ENCODE measurements at regions not wholly inside any gene's neighbourhood (a gene's known extent, or its start where the extent isn't known, plus 50 kb on each side); places are given as distances from the start of the nearest gene placed in this dataset.

GRCh38 chr12:114992443-114992842 lies 308.5 kb upstream of the TBX3 start:
- ATAC-seq: no peak
- TF ChIP-seq OSR1 (CRISPR knock-in tag; IDR thresholded peaks at IDR 0.05): no peak
- no peak for TF ChIP-seq GLIS3 (CRISPR knock-in tag; IDR thresholded peaks at IDR 0.05)
- TF ChIP-seq ZNF8 (CRISPR knock-in tag; IDR thresholded peaks at IDR 0.05): no peak

DNA sequence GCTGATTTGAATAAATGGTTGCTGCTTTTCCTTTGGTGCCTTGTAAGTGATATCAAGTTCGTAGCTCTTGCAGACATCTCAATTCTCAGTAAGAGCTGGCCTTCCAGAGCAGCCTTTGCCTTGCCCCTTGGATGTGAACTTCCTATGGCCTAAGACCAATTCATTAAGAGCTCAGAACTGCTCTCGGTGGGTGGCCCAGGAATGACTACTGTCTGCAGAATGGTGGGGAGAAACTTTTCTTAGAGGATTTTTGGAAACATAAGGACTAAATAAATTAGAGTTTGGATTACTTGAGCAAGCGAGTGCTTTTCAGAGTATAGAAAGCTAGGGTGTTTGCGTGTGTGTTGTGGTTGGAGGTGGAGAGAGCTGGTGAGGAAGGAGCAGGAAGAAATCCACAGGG lies 306.4 kb upstream of the TBX3 start:
- no peak for ATAC-seq

DNA sequence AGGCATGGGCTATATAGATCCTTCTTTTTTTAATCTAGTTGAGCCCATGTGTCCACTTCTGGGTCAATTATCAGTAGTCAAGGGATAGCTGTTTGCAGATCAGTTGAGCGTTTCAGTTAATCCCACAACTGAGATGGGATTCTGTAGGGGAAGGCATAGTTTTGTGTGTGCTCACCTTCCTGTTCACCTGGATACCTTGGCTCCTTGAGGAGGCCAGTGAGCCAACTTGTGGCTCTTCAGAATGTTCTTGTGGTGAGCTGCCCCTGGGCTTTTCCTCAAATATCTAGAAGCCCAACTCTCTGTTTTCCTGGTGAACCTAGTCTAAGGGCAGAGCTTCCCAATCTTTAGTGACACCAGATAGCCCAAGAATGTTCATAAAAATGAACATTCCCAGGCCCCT lies 302.9 kb upstream of the TBX3 start:
- TF ChIP-seq ZNF565 (CRISPR knock-in tag; conservative IDR thresholded peaks at IDR 0.05; ENCODE audit: low read depth) (no peak), BACH2 (CRISPR knock-in tag; IDR thresholded peaks at IDR 0.05; ENCODE audit: borderline replicate concordance) (no peak), TOX (CRISPR knock-in tag; IDR thresholded peaks at IDR 0.05; ENCODE audit: borderline replicate concordance) (no peak)
- TF ChIP-seq, protein P1, sequence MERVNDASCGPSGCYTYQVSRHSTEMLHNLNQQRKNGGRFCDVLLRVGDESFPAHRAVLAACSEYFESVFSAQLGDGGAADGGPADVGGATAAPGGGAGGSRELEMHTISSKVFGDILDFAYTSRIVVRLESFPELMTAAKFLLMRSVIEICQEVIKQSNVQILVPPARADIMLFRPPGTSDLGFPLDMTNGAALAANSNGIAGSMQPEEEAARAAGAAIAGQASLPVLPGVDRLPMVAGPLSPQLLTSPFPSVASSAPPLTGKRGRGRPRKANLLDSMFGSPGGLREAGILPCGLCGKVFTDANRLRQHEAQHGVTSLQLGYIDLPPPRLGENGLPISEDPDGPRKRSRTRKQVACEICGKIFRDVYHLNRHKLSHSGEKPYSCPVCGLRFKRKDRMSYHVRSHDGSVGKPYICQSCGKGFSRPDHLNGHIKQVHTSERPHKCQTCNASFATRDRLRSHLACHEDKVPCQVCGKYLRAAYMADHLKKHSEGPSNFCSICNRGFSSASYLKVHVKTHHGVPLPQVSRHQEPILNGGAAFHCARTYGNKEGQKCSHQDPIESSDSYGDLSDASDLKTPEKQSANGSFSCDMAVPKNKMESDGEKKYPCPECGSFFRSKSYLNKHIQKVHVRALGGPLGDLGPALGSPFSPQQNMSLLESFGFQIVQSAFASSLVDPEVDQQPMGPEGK (CRISPR knock-in tag; IDR thresholded peaks at IDR 0.05; ENCODE audit: borderline replicate concordance): no peak
- no peak for ATAC-seq

More for the DNA sequence above, 306.4 kb upstream of the TBX3 start:
- TF ChIP-seq RARB (CRISPR knock-in tag; IDR thresholded peaks at IDR 0.05) (no peak), ZNF565 (CRISPR knock-in tag; conservative IDR thresholded peaks at IDR 0.05; ENCODE audit: low read depth) (no peak), ZFP30 (CRISPR knock-in tag; IDR thresholded peaks at IDR 0.05) (no peak)
- TF ChIP-seq, protein P2, sequence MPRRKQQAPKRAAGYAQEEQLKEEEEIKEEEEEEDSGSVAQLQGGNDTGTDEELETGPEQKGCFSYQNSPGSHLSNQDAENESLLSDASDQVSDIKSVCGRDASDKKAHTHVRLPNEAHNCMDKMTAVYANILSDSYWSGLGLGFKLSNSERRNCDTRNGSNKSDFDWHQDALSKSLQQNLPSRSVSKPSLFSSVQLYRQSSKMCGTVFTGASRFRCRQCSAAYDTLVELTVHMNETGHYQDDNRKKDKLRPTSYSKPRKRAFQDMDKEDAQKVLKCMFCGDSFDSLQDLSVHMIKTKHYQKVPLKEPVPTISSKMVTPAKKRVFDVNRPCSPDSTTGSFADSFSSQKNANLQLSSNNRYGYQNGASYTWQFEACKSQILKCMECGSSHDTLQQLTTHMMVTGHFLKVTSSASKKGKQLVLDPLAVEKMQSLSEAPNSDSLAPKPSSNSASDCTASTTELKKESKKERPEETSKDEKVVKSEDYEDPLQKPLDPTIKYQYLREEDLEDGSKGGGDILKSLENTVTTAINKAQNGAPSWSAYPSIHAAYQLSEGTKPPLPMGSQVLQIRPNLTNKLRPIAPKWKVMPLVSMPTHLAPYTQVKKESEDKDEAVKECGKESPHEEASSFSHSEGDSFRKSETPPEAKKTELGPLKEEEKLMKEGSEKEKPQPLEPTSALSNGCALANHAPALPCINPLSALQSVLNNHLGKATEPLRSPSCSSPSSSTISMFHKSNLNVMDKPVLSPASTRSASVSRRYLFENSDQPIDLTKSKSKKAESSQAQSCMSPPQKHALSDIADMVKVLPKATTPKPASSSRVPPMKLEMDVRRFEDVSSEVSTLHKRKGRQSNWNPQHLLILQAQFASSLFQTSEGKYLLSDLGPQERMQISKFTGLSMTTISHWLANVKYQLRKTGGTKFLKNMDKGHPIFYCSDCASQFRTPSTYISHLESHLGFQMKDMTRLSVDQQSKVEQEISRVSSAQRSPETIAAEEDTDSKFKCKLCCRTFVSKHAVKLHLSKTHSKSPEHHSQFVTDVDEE (CRISPR knock-in tag; IDR thresholded peaks at IDR 0.05): no peak

GRCh38 chr12:114986178-114986714 lies 302.3 kb upstream of the TBX3 start:
- no peak for ATAC-seq
- TF ChIP-seq ARNTL (CRISPR knock-in tag; IDR thresholded peaks at IDR 0.05; ENCODE audit: borderline replicate concordance, low read depth) (no peak), ESRRG (CRISPR knock-in tag; IDR thresholded peaks at IDR 0.05) (no peak), BACH2 (CRISPR knock-in tag; IDR thresholded peaks at IDR 0.05; ENCODE audit: borderline replicate concordance) (no peak), CREB5 (CRISPR knock-in tag; IDR thresholded peaks at IDR 0.05; ENCODE audit: low read depth) (no peak), ZNF565 (CRISPR knock-in tag; conservative IDR thresholded peaks at IDR 0.05; ENCODE audit: low read depth) (no peak), CSDC2 (CRISPR knock-in tag; IDR thresholded peaks at IDR 0.05) (no peak)

GRCh38 chr12:114984634-114985061 lies 300.7 kb upstream of the TBX3 start:
- TF ChIP-seq BACH2 (CRISPR knock-in tag; IDR thresholded peaks at IDR 0.05; ENCODE audit: borderline replicate concordance) (no peak), ISL1 (CRISPR knock-in tag; IDR thresholded peaks at IDR 0.05) (no peak), ZNF70 (CRISPR knock-in tag; IDR thresholded peaks at IDR 0.05) (no peak), CSRNP3 (CRISPR knock-in tag; IDR thresholded peaks at IDR 0.05) (no peak), ZFP30 (CRISPR knock-in tag; IDR thresholded peaks at IDR 0.05) (no peak), ZNF565 (CRISPR knock-in tag; conservative IDR thresholded peaks at IDR 0.05; ENCODE audit: low read depth) (no peak), TOX (CRISPR knock-in tag; IDR thresholded peaks at IDR 0.05; ENCODE audit: borderline replicate concordance) (no peak), CSDC2 (CRISPR knock-in tag; IDR thresholded peaks at IDR 0.05) (no peak), TCF4 (CRISPR knock-in tag; IDR thresholded peaks at IDR 0.05; ENCODE audit: borderline replicate concordance) (no peak), ESRRG (CRISPR knock-in tag; IDR thresholded peaks at IDR 0.05) (no peak), ZC3H10 (CRISPR knock-in tag; IDR thresholded peaks at IDR 0.05) (no peak), ZFP3 (CRISPR knock-in tag; IDR thresholded peaks at IDR 0.05) (no peak), PPARA (CRISPR knock-in tag; IDR thresholded peaks at IDR 0.05; ENCODE audit: borderline replicate concordance) (no peak), ARNTL (CRISPR knock-in tag; IDR thresholded peaks at IDR 0.05; ENCODE audit: borderline replicate concordance, low read depth) (no peak), RARB (CRISPR knock-in tag; IDR thresholded peaks at IDR 0.05) (no peak), SNAI2 (CRISPR knock-in tag; IDR thresholded peaks at IDR 0.05) (no peak), CREB5 (CRISPR knock-in tag; IDR thresholded peaks at IDR 0.05; ENCODE audit: low read depth) (no peak)
- TF ChIP-seq, protein P2 (CRISPR knock-in tag; IDR thresholded peaks at IDR 0.05): no peak
- ATAC-seq: no peak
